Activated CD4-positive, alpha-beta T cell treated with anti-CD3 and anti-CD28 coated beads, Interleukin-2, amount 50 U/mL, for 24 hours (primary cell): ENCODE measurements at regions not wholly inside any gene's neighbourhood (a gene's known extent, or its start where the extent isn't known, plus 50 kb on each side); places are given as distances from the start of the nearest gene placed in this dataset.

Source experiments
- DNase-seq, 2 donors: peaks; one replicate each; pipeline ENCODE4 v3.0.0-alpha.2; 2020; ENCODE audit warnings: low read depth in 1 of 2, low spot score in 1 of 2

GRCh38 chrX:155694649-155695048 lies 81.9 kb upstream of the TMLHE start:
- DNase-seq, result no peak

- no peak for DNase-seq
These were observed 70.1 kb upstream of the TMLHE start for GRCh38 chrX:155682834-155683233.

- no peak for DNase-seq
These were observed 67.0 kb upstream of the TMLHE start for GRCh38 chrX:155679715-155680114.

- DNase-seq, result no peak
These were observed 60.6 kb upstream of the TMLHE start for GRCh38 chrX:155673338-155673737.

GRCh38 chrX:155666741-155667140 lies 54.0 kb upstream of the TMLHE start:
- no peak for DNase-seq
